ENCODE measurements at regions not wholly inside any gene's neighbourhood (a gene's known extent, or its start where the extent isn't known, plus 50 kb on each side); places are given as distances from the start of the nearest gene placed in this dataset.
"Not testable (repeated sequence)": the region's sequence is repeated elsewhere in the genome, so short reads cannot be mapped to it uniquely, and the experiment has no call there.

GRCh38 chr2:82748653-82749052 lies 1710.4 kb downstream of the SUCLG1 start:
- ChIA-PET POLR2A (no interaction called here), CTCF (no interaction called here)
- TF ChIP-seq, protein P1, sequence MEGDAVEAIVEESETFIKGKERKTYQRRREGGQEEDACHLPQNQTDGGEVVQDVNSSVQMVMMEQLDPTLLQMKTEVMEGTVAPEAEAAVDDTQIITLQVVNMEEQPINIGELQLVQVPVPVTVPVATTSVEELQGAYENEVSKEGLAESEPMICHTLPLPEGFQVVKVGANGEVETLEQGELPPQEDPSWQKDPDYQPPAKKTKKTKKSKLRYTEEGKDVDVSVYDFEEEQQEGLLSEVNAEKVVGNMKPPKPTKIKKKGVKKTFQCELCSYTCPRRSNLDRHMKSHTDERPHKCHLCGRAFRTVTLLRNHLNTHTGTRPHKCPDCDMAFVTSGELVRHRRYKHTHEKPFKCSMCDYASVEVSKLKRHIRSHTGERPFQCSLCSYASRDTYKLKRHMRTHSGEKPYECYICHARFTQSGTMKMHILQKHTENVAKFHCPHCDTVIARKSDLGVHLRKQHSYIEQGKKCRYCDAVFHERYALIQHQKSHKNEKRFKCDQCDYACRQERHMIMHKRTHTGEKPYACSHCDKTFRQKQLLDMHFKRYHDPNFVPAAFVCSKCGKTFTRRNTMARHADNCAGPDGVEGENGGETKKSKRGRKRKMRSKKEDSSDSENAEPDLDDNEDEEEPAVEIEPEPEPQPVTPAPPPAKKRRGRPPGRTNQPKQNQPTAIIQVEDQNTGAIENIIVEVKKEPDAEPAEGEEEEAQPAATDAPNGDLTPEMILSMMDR (IDR thresholded peaks at IDR 0.05; ENCODE audit: control extremely low read depth, extremely low read depth, low read depth, missing control alignments): no peak
- no peak for DNase-seq (ENCODE audit: extremely low spot score)

DNA sequence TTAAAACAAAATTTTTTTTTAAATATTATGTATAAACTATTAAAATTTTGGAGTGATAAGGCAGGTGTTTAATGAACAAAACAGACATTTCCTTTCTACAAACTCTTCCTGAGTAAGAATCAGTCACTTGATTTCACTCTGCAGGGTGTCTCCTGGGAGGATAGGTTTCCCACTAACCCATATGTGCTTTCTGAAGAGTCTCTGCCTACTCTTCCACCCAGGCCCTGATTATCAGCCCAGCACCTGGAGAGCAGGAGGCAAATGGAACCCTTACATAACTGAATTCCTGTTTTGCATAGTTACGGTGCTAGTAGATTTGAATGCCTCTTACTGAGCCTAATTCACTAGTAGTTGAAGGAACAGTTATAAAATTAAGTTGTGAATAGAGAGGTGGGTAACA lies 1718.6 kb downstream of the SUCLG1 start:
- no peak for DNase-seq (ENCODE audit: extremely low spot score)
- ChIA-PET POLR2A (no interaction called here), CTCF (interaction anchor here (1.0 kb wide), 1 partner anchor 31 kb away, joined by 3 read pairs; no protein-coding TSS in a partner anchor)
- TF ChIP-seq, protein P1 (IDR thresholded peaks at IDR 0.05; ENCODE audit: control extremely low read depth, extremely low read depth, low read depth, missing control alignments): no peak

- POLR2A ChIA-PET; CTCF ChIA-PET; DNase-seq (ENCODE audit: extremely low spot score): not testable (repeated sequence)
Observed at GRCh38 chr2:82737965-82738364, 1721.1 kb downstream of the SUCLG1 start.

GRCh38 chr2:82735336-82735735 lies 1723.7 kb downstream of the SUCLG1 start:
- ChIA-PET CTCF (interaction anchor here (0.9 kb wide), 1 partner anchor 26 kb away, joined by 3 read pairs; no protein-coding TSS in a partner anchor), POLR2A (interaction anchor here (0.5 kb wide), 1 partner anchor 27 kb away, joined by 4 read pairs; no protein-coding TSS in a partner anchor)
- no peak for DNase-seq (ENCODE audit: extremely low spot score)
- TF ChIP-seq, protein P1 (IDR thresholded peaks at IDR 0.05; ENCODE audit: control extremely low read depth, extremely low read depth, low read depth, missing control alignments): no peak

DNA sequence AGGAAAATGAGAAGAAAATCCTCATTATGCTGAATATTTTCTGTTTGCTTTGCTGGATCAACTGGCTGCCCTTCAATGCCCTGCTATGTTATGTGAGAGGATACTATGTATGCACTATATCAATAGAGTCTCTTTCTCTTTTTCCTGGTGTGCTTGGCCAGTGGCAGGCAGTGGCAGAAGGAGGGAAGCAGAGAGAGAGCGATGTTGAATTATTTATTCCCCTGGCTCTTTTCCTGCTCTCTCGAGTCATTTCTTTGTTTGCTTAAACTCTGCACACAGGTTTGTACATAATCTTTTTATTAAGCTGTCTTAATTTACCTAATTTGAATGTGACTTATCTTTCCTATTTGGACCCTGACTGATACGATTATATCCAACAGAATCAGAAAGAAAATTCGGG lies 1727.3 kb downstream of the SUCLG1 start:
- DNase-seq (ENCODE audit: extremely low spot score): no peak
- TF ChIP-seq, protein P1 (IDR thresholded peaks at IDR 0.05; ENCODE audit: control extremely low read depth, extremely low read depth, low read depth, missing control alignments): no peak
- ChIA-PET CTCF (no interaction called here), POLR2A (no interaction called here)

DNA sequence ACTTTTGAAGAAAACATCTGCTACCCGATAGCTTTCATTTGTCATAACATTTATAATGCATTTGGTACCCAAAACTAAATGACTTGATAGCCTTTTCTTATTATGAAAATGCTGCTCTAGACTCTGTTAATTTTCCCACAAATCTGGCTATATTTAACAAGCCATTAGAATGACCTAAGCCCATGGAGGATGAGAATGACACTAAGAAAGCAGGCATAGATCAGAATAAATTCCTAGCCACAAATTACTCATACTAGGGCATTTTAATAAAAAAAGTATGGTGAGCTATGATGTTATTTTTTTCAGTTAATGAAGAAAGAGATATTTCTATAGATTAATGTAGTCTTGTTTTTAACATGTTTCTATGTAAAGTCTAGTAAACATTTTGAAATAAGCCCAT lies 1728.3 kb downstream of the SUCLG1 start:
- CTCF ChIA-PET: no interaction called here
- POLR2A ChIA-PET: no interaction called here
- no peak for DNase-seq (ENCODE audit: extremely low spot score)
- TF ChIP-seq, protein P1 (IDR thresholded peaks at IDR 0.05; ENCODE audit: control extremely low read depth, extremely low read depth, low read depth, missing control alignments): no peak

DNA sequence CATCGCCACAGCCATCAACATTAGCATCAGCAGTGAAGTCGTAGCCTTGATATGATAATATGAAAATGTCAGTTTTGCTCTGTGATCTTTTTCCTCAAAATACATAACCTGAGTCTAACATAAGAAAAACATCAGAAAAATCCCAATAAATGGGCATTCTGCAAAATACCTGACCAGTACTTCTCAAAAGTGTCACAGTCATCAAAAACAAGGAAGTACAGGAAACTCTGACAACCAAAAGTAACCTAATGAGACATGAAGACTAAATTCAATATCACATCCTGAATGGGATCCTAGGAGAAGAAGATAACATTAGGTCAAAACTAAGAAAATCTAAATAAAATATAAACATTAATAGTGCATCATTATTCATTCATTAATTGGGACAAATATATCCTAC lies 1731.0 kb downstream of the SUCLG1 start:
- TF ChIP-seq, protein P1 (IDR thresholded peaks at IDR 0.05; ENCODE audit: control extremely low read depth, extremely low read depth, low read depth, missing control alignments): no peak
- CTCF ChIA-PET: no interaction called here
- no peak for DNase-seq (ENCODE audit: extremely low spot score)
- POLR2A ChIA-PET: no interaction called here
